Erythroblast (primary cell): ENCODE measurements at regions not wholly inside any gene's neighbourhood (a gene's known extent, or its start where the extent isn't known, plus 50 kb on each side); places are given as distances from the start of the nearest gene placed in this dataset.

Experiments
- GATA1 ChIP-seq: IDR thresholded peaks from 2 replicates; pipeline ENCODE4 v1.6.1; 2011; ENCODE audit warnings: low read depth, mild to moderate bottlenecking, control low read depth, low read length, moderate library complexity
- POLR2A ChIP-seq: IDR thresholded peaks from 2 replicates; pipeline ENCODE4 v1.6.1; 2011; ENCODE audit warnings: mild to moderate bottlenecking, low read length

- TF ChIP-seq POLR2A: no peak
- no peak for TF ChIP-seq GATA1
Measured at GRCh38 chrX:26845056-26845455, 618.1 kb downstream of the PPP4R3C start.
